ENCODE measurements at regions not wholly inside any gene's neighbourhood (a gene's known extent, or its start where the extent isn't known, plus 50 kb on each side); places are given as distances from the start of the nearest gene placed in this dataset.

GRCh38 chr16:59193637-59194036 lies 459.5 kb upstream of the GOT2 start:
- DNase-seq (ENCODE audit: low spot score), result no peak
- in situ Hi-C loops (cut with HindIII; ENCODE audit: low sequenced_read_pairs), result no loop called here

- no peak for DNase-seq (ENCODE audit: low spot score)
- in situ Hi-C loops (cut with HindIII; ENCODE audit: low sequenced_read_pairs), result no loop called here
Observed at GRCh38 chr16:59192551-59193199, 458.6 kb upstream of the GOT2 start.

DNA sequence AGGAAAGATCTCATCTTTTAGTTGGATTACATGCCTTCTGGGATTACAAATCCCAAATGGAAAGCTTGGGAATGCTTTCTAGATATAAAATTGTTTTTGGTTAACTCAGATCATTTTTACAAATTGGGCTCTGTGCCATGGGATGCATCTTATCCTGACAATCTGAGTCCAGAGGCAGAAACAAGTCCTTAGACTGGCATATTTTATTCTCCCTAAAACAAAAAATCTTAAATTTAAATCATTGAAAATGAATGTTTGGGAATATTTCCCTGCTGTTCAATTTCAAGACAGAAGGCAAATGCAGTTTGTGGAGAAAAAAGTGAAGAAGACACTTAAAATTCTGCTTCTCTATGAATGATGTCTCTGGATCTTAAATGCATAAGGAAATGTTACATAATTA lies 456.6 kb upstream of the GOT2 start:
- in situ Hi-C loops (cut with HindIII; ENCODE audit: low sequenced_read_pairs), result no loop called here
- DNase-seq (ENCODE audit: low spot score), result no peak

GRCh38 chr16:59188029-59188428 lies 453.9 kb upstream of the GOT2 start:
- in situ Hi-C loops (cut with HindIII; ENCODE audit: low sequenced_read_pairs), result no loop called here
- DNase-seq (ENCODE audit: low spot score), result no peak

DNA sequence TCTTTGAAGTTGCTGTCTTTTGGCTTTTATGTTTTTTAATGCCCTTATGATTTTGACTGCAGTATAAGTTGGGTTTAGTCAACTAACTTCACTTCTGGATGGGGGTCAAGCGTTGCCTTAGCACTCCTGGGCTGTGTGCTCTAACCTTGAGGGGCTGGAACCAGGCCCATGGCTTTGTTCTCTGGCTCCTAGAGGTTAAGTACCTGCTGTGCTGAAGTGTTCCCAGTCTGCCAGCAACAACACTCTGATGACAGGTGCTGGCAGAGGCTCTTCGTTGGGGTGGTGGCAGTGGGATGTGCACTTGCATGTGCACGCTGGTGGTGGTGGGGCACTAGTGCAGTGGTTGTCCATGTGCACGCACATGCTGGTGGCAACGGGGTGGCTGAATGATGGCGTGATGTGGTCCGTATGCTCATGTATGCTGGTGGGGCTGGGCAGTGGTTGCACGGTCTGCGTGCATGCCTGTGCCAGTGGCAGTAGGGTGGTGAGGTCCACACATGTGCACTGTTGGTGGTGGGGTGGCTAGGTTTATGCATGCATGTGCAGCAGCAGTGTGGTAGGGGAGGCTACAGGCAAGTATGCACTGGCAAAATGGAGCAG lies 447.8 kb upstream of the GOT2 start:
- DNase-seq (ENCODE audit: low spot score), result no peak
- in situ Hi-C loops (cut with HindIII; ENCODE audit: low sequenced_read_pairs), result no loop called here

DNA sequence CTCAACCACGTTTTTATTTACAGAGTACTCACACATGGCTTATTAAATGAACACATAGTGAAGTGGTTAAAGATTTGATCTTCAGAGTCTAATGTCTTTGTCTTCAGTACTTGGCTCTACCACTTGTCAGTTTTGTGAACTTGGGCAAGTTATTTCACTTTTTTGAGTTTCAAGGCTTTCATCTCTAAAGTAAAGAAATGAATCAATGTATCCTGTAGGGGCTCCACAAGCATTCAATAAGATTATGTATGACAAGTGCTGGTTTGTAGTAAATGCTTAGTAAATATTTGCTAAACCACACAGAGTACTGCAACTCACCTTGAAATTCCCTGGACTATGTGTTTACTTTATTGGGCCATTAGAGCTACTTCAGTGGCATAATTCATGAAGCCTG lies 446.0 kb upstream of the GOT2 start:
- in situ Hi-C loops (cut with HindIII; ENCODE audit: low sequenced_read_pairs), result no loop called here
- DNase-seq (ENCODE audit: low spot score), result no peak

GRCh38 chr16:59179446-59180082 lies 445.4 kb upstream of the GOT2 start:
- no peak for DNase-seq (ENCODE audit: low spot score)
- in situ Hi-C loops (cut with HindIII; ENCODE audit: low sequenced_read_pairs), result no loop called here

GRCh38 chr16:59173408-59173831 lies 439.3 kb upstream of the GOT2 start:
- in situ Hi-C loops (cut with HindIII; ENCODE audit: low sequenced_read_pairs), result no loop called here
- no peak for DNase-seq (ENCODE audit: low spot score)

DNA sequence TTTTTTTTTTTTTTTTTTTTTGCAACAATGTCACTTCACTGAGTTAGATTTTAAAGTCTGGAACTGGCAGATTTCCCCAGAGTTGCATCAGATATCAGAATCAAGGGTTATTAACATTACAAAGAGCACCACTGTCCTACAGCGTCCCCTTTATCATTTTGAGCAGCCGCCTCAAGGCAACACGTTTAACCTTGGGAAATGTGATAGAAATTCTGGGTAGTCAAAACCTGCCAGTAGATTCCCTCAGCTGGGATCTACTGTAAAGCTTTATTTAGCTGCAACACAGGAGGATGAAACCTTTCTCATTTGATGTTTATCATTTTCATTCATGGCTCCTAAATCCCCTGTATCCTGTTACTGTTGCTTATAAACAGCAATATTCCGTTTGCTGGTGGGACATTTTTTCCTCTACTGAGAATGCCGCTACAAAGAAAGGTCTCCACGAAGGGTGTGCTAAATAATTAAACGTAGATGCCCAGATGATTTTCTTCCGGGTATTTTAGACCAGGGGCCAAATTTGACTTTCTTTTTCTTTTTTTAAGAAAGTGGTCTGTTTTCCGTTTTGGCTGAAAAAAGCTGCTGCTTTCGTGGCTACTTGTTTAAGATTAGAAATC lies 436.1 kb upstream of the GOT2 start:
- in situ Hi-C loops (cut with HindIII; ENCODE audit: low sequenced_read_pairs), result no loop called here
- no peak for DNase-seq (ENCODE audit: low spot score)

GRCh38 chr16:59169168-59169567 lies 435.1 kb upstream of the GOT2 start:
- no peak for DNase-seq (ENCODE audit: low spot score)
- in situ Hi-C loops (cut with HindIII; ENCODE audit: low sequenced_read_pairs), result no loop called here

GRCh38 chr16:59168461-59169114 lies 434.5 kb upstream of the GOT2 start:
- DNase-seq (ENCODE audit: low spot score), result no peak
- in situ Hi-C loops (cut with HindIII; ENCODE audit: low sequenced_read_pairs), result no loop called here

DNA sequence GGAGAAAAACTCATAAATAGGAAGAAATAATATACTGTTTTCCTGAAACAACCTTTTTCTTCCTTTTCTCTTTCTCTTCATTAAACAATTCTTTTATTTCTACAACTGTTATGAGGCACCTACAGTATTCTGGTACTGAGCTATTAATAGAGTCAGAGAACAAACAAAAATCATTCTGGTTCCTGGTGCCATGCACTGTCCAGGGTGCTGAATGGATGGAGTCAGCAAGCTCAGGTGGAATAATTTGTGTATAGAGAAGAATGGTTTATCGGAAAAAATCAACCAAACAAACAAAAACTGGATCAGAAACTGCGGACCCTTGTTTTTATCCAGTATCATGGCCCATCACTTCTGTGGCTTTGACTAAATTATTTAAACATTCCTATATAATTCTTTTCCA lies 430.3 kb upstream of the GOT2 start:
- DNase-seq (ENCODE audit: low spot score), result no peak
- in situ Hi-C loops (cut with HindIII; ENCODE audit: low sequenced_read_pairs), result no loop called here

GRCh38 chr16:59163371-59164055 lies 429.4 kb upstream of the GOT2 start:
- in situ Hi-C loops (cut with HindIII; ENCODE audit: low sequenced_read_pairs), result no loop called here
- no peak for DNase-seq (ENCODE audit: low spot score)

GRCh38 chr16:59161679-59162078 lies 427.6 kb upstream of the GOT2 start:
- in situ Hi-C loops (cut with HindIII; ENCODE audit: low sequenced_read_pairs), result no loop called here
- peak; percentile 1 for DNase-seq (ENCODE audit: low spot score)

DNA sequence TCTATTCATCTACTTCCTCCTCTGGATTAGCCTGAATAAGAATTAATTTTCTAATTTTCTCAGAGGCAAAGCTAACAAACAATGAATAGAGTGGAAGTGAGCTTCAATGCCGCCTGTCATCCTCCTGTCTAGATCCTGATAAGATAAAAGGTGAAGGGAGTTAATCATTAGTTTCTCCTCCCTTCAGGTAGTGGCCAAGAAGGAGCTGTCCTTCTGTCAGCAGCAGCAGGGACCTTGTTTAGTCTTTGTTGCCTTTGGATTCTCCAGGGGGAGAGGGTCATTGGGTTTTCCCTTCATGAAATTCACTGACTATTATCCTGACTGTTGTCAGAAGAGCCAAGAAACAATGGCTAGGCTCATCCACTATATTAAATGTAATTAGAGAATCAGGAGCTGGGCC lies 420.2 kb upstream of the GOT2 start:
- in situ Hi-C loops (cut with HindIII; ENCODE audit: low sequenced_read_pairs), result no loop called here
- DNase-seq (ENCODE audit: low spot score), result no peak

DNA sequence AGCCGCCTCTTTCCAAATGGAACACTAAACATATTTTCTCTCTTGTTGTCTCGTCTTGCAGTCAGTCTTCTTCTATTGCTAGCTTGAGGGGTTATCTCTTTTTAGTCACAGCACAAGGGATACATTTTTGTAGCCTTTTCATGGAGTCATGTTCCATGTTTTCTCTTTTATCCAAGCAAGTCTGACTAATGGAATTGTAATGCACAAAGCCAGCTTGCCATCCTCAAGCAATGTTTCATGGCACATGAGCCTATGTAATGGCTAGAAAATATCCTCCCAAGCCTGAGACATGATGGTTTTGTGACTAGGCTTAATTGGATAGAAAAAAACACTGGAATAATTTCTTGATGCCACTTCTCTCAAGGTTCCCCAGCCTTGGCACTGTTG lies 414.6 kb upstream of the GOT2 start:
- in situ Hi-C loops (cut with HindIII; ENCODE audit: low sequenced_read_pairs), result no loop called here
- DNase-seq (ENCODE audit: low spot score), result no peak

DNA sequence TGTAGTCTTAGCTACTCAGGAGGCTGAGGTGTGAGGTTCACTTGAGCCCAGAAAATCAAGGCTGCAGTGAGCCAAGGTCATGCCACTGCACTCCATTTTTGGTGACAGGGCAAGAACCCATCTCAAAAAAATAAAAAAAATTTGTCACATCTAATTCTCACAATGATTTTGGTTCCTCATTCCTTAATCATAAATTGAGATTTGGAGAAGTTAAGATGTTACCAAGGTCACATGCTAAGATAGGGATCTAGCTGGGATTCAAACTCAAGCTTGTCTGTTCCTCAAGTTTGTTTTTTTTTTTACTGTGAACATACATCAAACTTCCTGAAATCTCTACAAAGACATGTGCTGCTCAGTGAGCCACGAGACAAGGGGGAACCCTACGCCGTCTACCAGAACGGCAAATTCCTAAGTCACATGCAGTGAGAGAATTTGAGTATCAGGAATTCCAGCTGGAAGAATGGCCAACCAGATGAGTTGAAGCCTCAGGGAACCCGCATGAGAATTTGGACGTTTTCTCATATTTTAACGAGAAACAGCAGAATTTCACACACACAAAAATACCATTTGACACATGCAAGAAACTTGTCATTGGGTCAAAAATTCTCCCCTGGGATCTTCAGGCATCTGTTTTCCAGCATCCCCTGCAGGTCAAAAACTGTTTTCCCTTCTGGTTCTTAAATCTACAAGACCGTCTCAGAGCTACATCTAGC lies 414.1 kb upstream of the GOT2 start:
- in situ Hi-C loops (cut with HindIII; ENCODE audit: low sequenced_read_pairs), result no loop called here
- DNase-seq (ENCODE audit: low spot score), result no peak

DNA sequence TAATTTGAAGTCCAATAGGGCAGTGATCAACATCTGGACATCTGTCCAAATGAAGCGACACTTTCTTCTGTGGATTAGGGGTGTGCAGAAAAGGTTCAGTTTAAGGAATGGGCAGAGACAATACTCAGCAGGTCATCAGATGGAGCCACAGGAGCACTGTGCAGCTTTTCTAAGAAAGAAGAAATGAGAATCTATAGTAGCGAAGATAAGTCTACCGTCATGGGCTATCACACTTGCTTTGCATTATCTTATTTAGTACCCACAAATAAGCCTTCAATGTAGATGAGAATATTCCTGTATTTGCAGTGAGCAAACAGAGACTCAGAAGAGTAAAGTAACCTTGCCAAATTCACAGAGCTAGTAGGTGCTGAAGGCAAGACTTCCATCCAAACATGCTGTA lies 412.0 kb upstream of the GOT2 start:
- in situ Hi-C loops (cut with HindIII; ENCODE audit: low sequenced_read_pairs), result no loop called here
- DNase-seq (ENCODE audit: low spot score), result no peak

- in situ Hi-C loops (cut with HindIII; ENCODE audit: low sequenced_read_pairs), result no loop called here
- no peak for DNase-seq (ENCODE audit: low spot score)
Observed at GRCh38 chr16:59144841-59145240, 410.7 kb upstream of the GOT2 start.
